Activated B cell treated with CpG ODN at 0.5 μM for 24 hours (primary cell): ENCODE measurements at regions not wholly inside any gene's neighbourhood (a gene's known extent, or its start where the extent isn't known, plus 50 kb on each side); places are given as distances from the start of the nearest gene placed in this dataset.

Experiments used
- ATAC-seq: fragments of 200-7000 bp; cut with Tn5 transposase; one replicate; pipeline ENCODE4 v1.10.0; 2021; ENCODE audit warnings: low read depth, mild to moderate bottlenecking, moderate library complexity
- CTCF ChIA-PET: fragments of 350-600 bp; sonication (Branson Sonifier 250); formaldehyde crosslinking; loops from one replicate; lab custom pipeline; 2021; ENCODE audit warnings: antibody characterized with exemption; lab: Charles Lee
- POLR2A ChIA-PET: fragments of 350-600 bp; sonication (Branson Sonifier 250); formaldehyde crosslinking; loops from one replicate; lab custom pipeline; 2021; ENCODE audit warnings: antibody characterized with exemption; lab: Charles Lee
- DNase-seq: peaks from one replicate; pipeline ENCODE4 v3.0.0; 2022
- H3K27ac Mint-ChIP-seq: one replicate; pipeline ENCODE4 v1.8.0; 2020; ENCODE audit warnings: mixed read lengths
- H3K27me3 Mint-ChIP-seq: one replicate; pipeline ENCODE4 v1.8.0; 2021; ENCODE audit warnings: mixed read lengths
- H3K36me3 Mint-ChIP-seq: one replicate; pipeline ENCODE4 v1.8.0; 2021; ENCODE audit warnings: low read depth, mixed read lengths
- H3K4me1 Mint-ChIP-seq: one replicate; pipeline ENCODE4 v1.8.0; 2021; ENCODE audit warnings: mixed read lengths
- H3K4me3 Mint-ChIP-seq: one replicate; pipeline ENCODE4 v1.8.0; 2020; ENCODE audit warnings: mild to moderate bottlenecking, mixed read lengths
- H3K9me3 Mint-ChIP-seq: one replicate; pipeline ENCODE4 v1.8.0; 2020; ENCODE audit warnings: mixed read lengths
- CTCF ChIP-seq: fragments of 200-600 bp; IDR thresholded peaks from one replicate; pipeline ENCODE4 v1.8.0; 2022; ENCODE audit warnings: antibody characterized with exemption, mild to moderate bottlenecking
- intact Hi-C: fragments of 100-400 bp; cut with micrococcal nuclease; formaldehyde crosslinking; loops from one replicate; pipeline ENCODE4 v1.15.1; 2024

- intact Hi-C loops: loop anchor here (5.0 kb wide), 1 partner anchor 546 kb away; no protein-coding TSS in a partner anchor
- no peak overlapping the region for H3K4me3 Mint-ChIP-seq
- no peak for DNase-seq
- POLR2A ChIA-PET: no interaction called here
- no peaks in the 10 kb centered on the region for H3K27me3 Mint-ChIP-seq
- TF ChIP-seq CTCF: no peak
- CTCF ChIA-PET: interaction anchor here (1.7 kb wide), 1 partner anchor 215 kb away, joined by 7 read pairs; no protein-coding TSS in a partner anchor
- H3K27ac Mint-ChIP-seq: no peak overlapping the region
- no peak for ATAC-seq
- H3K4me1 Mint-ChIP-seq: no peaks in the 10 kb centered on the region
- H3K9me3 Mint-ChIP-seq: peaks cover 2% of the 10 kb centered on the region
- H3K36me3 Mint-ChIP-seq: no peaks in the 10 kb centered on the region
Measured at GRCh38 chr6:56356426-56356825, 109.0 kb upstream of the COL21A1 start.

GRCh38 chr6:56353860-56354259 is 106.5 kb upstream of the COL21A1 start:
- DNase-seq (no peak), ATAC-seq (no peak)
- ChIA-PET CTCF (no interaction called here), POLR2A (no interaction called here)
- H3K27ac Mint-ChIP-seq: no peak overlapping the region
- TF ChIP-seq CTCF: no peak
- H3K36me3 Mint-ChIP-seq: no peaks in the 10 kb centered on the region
- intact Hi-C loops: no loop called here
- H3K9me3 Mint-ChIP-seq: peaks cover 2% of the 10 kb centered on the region
- H3K4me1 Mint-ChIP-seq: no peaks in the 10 kb centered on the region
- no peaks in the 10 kb centered on the region for H3K27me3 Mint-ChIP-seq
- H3K4me3 Mint-ChIP-seq: no peak overlapping the region

DNA sequence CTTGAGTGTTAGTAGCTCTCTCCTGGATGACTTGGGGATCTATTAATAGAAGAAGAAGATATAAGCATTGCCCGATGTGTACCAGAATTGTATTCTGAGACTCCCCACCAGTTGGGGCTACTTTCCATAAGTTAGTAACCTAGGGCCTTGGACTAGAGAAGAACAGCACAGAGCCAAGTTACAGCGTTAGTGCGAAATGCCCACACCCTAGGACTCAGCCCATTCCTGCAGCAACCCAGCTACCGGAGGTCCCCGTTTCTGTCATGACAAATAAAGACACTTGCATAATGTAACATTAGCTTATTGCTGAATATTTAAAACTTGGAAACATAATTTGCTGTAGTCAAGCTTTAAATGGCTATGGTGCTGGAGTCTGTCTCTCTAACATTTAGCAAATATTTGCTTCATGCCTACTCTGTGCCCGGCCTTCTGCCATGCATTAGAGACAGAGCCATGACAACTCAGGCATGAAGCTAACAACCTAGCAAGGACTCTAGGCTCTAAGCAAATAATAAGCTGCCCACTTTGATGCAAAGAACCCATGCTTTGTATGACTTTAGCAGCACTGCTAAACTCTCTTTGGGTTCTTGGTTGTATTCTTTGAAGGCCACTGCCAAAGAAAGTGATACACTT is 103.4 kb upstream of the COL21A1 start:
- intact Hi-C loops: no loop called here
- DNase-seq (no peak), ATAC-seq (no peak)
- Mint-ChIP-seq H3K9me3 (peaks cover 2% of the 10 kb centered on the region), H3K27ac (no peak overlapping the region), H3K27me3 (peaks cover 7% of the 10 kb centered on the region), H3K4me1 (no peaks in the 10 kb centered on the region), H3K4me3 (no peak overlapping the region), H3K36me3 (no peaks in the 10 kb centered on the region)
- POLR2A ChIA-PET: no interaction called here
- CTCF ChIA-PET: no interaction called here
- no peak for TF ChIP-seq CTCF

DNA sequence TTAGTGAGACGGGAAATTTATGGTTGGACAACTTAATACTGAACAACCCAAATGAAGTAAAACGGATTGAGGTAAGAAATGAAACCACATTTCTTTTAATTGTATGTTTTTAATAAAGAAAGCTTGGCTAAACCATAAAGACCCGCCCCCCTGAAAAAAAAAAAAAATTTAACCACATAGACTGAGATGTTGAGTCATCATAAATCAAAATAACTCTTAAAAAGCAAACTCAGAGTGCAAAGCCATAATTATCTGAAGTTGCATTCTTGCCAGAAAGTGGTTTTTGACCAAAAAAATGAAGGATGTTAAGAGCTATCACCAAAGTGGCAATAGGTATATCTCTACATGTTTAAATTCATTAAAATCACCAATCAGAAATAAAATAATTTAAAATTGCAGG is 101.8 kb upstream of the COL21A1 start:
- CTCF ChIA-PET: no interaction called here
- H3K27ac Mint-ChIP-seq: no peak overlapping the region
- POLR2A ChIA-PET: no interaction called here

GRCh38 chr6:56348578-56348977 is 101.2 kb upstream of the COL21A1 start:
- ChIA-PET CTCF (no interaction called here), POLR2A (no interaction called here)
- ATAC-seq (no peak), DNase-seq (no peak)
- peaks cover 1% of the 10 kb centered on the region for H3K9me3 Mint-ChIP-seq
- no peak overlapping the region for H3K27ac Mint-ChIP-seq
- intact Hi-C loops: no loop called here
- H3K36me3 Mint-ChIP-seq: no peaks in the 10 kb centered on the region
- peaks cover 7% of the 10 kb centered on the region for H3K27me3 Mint-ChIP-seq
- H3K4me1 Mint-ChIP-seq: no peaks in the 10 kb centered on the region
- no peak for TF ChIP-seq CTCF
- H3K4me3 Mint-ChIP-seq: no peak overlapping the region

More for the DNA sequence above, 101.8 kb upstream of the COL21A1 start:
- no peaks in the 10 kb centered on the region for H3K36me3 Mint-ChIP-seq
- H3K9me3 Mint-ChIP-seq: peaks cover 2% of the 10 kb centered on the region
- no peak for ATAC-seq
- peaks cover 7% of the 10 kb centered on the region for H3K27me3 Mint-ChIP-seq
- H3K4me3 Mint-ChIP-seq: no peak overlapping the region
- H3K4me1 Mint-ChIP-seq: no peaks in the 10 kb centered on the region
- DNase-seq: no peak
- intact Hi-C loops: no loop called here
- no peak for TF ChIP-seq CTCF
